Esophagus muscularis mucosa (tissue), 4 donors: ENCODE measurements at regions not wholly inside any gene's neighbourhood (a gene's known extent, or its start where the extent isn't known, plus 50 kb on each side); places are given as distances from the start of the nearest gene placed in this dataset.

Experiments used
- DNase-seq: peaks from one replicate; pipeline ENCODE4 v3.0.0-alpha.2; 2017; ENCODE audit errors: extremely low spot score
- H3K27ac ChIP-seq, 4 donors: fragments of 200-600 bp; sonication (generic); replicated peaks in 1 of 4; 1 replicate in 3 of 4; 2 replicates in 1 of 4; pipeline ENCODE4 v1.5.1; 2016 to 2019; ENCODE audit warnings: mild to moderate bottlenecking in 1 of 4
- H3K27me3 ChIP-seq, 4 donors: fragments of 200-600 bp; sonication (generic); one replicate each; pipeline versions ENCODE4 v1.5.1 to v1.6.0; 2016 to 2019
- H3K36me3 ChIP-seq, 4 donors: fragments of 200-600 bp; sonication (generic); one replicate each; pipeline ENCODE4 v1.5.1; 2016 to 2019
- H3K4me1 ChIP-seq, 4 donors: fragments of 200-600 bp; sonication (generic); one replicate each; pipeline ENCODE4 v1.5.1; 2016 to 2019
- H3K4me3 ChIP-seq, 4 donors: fragments of 200-600 bp; sonication (generic); 1 replicate in 2 of 4; 2 replicates in 2 of 4; pipeline ENCODE4 v1.5.1; 2016 to 2019; ENCODE audit warnings: mild to moderate bottlenecking in 4 of 4, moderate library complexity in 1 of 4
- H3K9me3 ChIP-seq, 4 donors: fragments of 200-600 bp; sonication (generic); 1 replicate in 3 of 4; 2 replicates in 1 of 4; pipeline ENCODE4 v1.5.1; 2016 to 2019
- EP300 ChIP-seq: sonication (generic); formaldehyde crosslinking; IDR thresholded peaks from one replicate; pipeline ENCODE4 v1.6.1; 2017; ENCODE audit warnings: antibody characterized with exemption
- POLR2A ChIP-seq: fragments of 450-650 bp; IDR thresholded peaks from one replicate; pipeline ENCODE4 v1.6.1; 2017; ENCODE audit warnings: antibody characterized with exemption, moderate library complexity, mild to moderate bottlenecking, low read depth
- POLR2AphosphoS5 ChIP-seq, 2 donors: sonication (generic); formaldehyde crosslinking; IDR thresholded peaks; one replicate each; pipeline ENCODE4 v1.6.1; 2017; ENCODE audit warnings: antibody characterized with exemption in 2 of 2
- whole genome bisulfite sequencing: methylation state at CpG from one replicate; pipeline ENCODE4 v1.1.5; 2018; 5-methylcytosine and 5-hydroxymethylcytosine counted together
- intact Hi-C: fragments of 100-400 bp; cut with DNase I; formaldehyde crosslinking; loops from one replicate; pipeline ENCODE4 v1.15.1; 2023
- TF ChIP-seq, protein P1 (sequence below), 3 experiments: fragments of 200-600 bp in 2 of 3; fragments of 450-650 bp in 1 of 3; sonication (generic) in 2 of 3; IDR thresholded peaks; one replicate each; pipeline ENCODE4 v1.5.1; 2017 to 2019; ENCODE audit warnings: antibody characterized with exemption in 3 of 3, mild to moderate bottlenecking in 2 of 3, moderate library complexity in 1 of 3

DNA sequence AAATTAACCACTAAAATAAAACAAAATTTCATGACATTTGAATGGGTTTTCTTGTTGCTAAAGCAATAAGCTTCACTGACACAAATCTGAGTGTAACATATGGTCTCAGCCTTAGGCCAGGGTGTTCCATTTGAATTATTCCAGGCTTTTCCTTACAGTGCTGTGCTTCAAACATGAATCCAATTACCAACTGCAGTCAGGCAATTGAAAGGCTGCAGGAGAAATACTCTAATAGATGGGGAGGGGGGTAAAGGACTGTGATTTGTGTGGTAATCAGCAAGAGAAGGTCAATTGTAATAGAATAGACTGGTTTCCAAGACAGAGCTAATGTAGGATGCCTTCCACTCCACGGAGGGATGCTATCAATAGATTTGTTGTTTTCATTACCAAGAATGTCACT, 466.7 kb downstream of the C3orf38 start:
- DNase-seq: no peak
- Histone ChIP-seq H3K27ac (no peak overlapping the region), H3K4me1 (no peaks in the 10 kb centered on the region), H3K9me3 (no peaks in the 10 kb centered on the region), H3K4me3 (no peak overlapping the region), H3K27me3 (no peaks in the 10 kb centered on the region), H3K36me3 (no peaks in the 10 kb centered on the region)
- intact Hi-C loops: no loop called here
- WGBS: 28% methylated on average over 1 of the region's 1 CpG
- TF ChIP-seq POLR2A (no peak), EP300 (no peak)
- TF ChIP-seq, protein P1, sequence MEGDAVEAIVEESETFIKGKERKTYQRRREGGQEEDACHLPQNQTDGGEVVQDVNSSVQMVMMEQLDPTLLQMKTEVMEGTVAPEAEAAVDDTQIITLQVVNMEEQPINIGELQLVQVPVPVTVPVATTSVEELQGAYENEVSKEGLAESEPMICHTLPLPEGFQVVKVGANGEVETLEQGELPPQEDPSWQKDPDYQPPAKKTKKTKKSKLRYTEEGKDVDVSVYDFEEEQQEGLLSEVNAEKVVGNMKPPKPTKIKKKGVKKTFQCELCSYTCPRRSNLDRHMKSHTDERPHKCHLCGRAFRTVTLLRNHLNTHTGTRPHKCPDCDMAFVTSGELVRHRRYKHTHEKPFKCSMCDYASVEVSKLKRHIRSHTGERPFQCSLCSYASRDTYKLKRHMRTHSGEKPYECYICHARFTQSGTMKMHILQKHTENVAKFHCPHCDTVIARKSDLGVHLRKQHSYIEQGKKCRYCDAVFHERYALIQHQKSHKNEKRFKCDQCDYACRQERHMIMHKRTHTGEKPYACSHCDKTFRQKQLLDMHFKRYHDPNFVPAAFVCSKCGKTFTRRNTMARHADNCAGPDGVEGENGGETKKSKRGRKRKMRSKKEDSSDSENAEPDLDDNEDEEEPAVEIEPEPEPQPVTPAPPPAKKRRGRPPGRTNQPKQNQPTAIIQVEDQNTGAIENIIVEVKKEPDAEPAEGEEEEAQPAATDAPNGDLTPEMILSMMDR (IDR thresholded peaks at IDR 0.05): no peak

- Histone ChIP-seq H3K9me3 (no peaks in the 10 kb centered on the region), H3K4me3 (no peak overlapping the region), H3K27me3 (no peaks in the 10 kb centered on the region), H3K36me3 (no peaks in the 10 kb centered on the region), H3K4me1 (no peaks in the 10 kb centered on the region), H3K27ac (no peak overlapping the region)
- intact Hi-C loops: no loop called here
- 92% methylated on average over 1 of the region's 1 CpG for WGBS
- DNase-seq: no peak
- TF ChIP-seq, protein P1 (IDR thresholded peaks at IDR 0.05): no peak
- TF ChIP-seq POLR2AphosphoS5 (IDR thresholded peaks at IDR 0.05): no peak
- TF ChIP-seq POLR2A: no peak
- TF ChIP-seq EP300: no peak
These were observed 467.5 kb downstream of the C3orf38 start for GRCh38 chr3:88617283-88617682.

GRCh38 chr3:88618021-88618645, 468.4 kb downstream of the C3orf38 start:
- no peaks in the 10 kb centered on the region for H3K27me3 ChIP-seq
- TF ChIP-seq EP300: no peak
- no peak for TF ChIP-seq POLR2A
- TF ChIP-seq POLR2AphosphoS5 (IDR thresholded peaks at IDR 0.05): no peak
- 73% methylated on average over 7 of the region's 7 CpGs for WGBS
- H3K4me3 ChIP-seq: no peak overlapping the region
- intact Hi-C loops: no loop called here
- no peak overlapping the region for H3K27ac ChIP-seq
- H3K4me1 ChIP-seq: no peaks in the 10 kb centered on the region
- DNase-seq: no peak
- H3K9me3 ChIP-seq: no peaks in the 10 kb centered on the region
- H3K36me3 ChIP-seq: no peaks in the 10 kb centered on the region

GRCh38 chr3:88621586-88621985, 471.8 kb downstream of the C3orf38 start:
- WGBS: 58% methylated on average over 2 of the region's 2 CpGs
- no peak for DNase-seq
- H3K27ac ChIP-seq: no peak overlapping the region

DNA sequence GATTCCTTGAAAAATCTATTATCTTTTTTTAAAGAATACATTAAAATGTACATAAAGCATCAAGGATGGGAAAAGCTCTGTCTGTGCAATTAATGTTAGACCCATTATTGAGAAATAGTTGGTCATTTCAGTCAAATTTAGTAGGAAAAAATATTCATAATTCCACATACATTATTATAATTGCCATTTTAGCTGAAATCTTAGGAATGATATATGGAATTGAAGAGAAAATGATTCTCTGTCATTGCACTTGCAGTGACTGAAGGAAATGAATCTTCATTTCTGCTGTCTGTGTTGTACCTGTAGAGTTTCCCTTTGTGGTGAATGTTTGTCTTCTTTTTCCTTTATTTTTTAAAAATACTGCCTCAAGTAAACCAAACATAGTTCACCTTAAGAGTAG, 473.9 kb downstream of the C3orf38 start:
- H3K27me3 ChIP-seq: no peaks in the 10 kb centered on the region
- no peak overlapping the region for H3K27ac ChIP-seq
- DNase-seq: no peak
- no peaks in the 10 kb centered on the region for H3K36me3 ChIP-seq
- H3K4me3 ChIP-seq: no peak overlapping the region
- no peaks in the 10 kb centered on the region for H3K4me1 ChIP-seq
- no peaks in the 10 kb centered on the region for H3K9me3 ChIP-seq
- TF ChIP-seq POLR2A (no peak), EP300 (no peak), POLR2AphosphoS5 (IDR thresholded peaks at IDR 0.05) (no peak)
- TF ChIP-seq, protein P1 (IDR thresholded peaks at IDR 0.05): no peak
- intact Hi-C loops: no loop called here

More at GRCh38 chr3:88621586-88621985, 471.8 kb downstream of the C3orf38 start:
- Histone ChIP-seq H3K36me3 (no peaks in the 10 kb centered on the region), H3K4me1 (no peaks in the 10 kb centered on the region), H3K9me3 (no peaks in the 10 kb centered on the region), H3K27me3 (no peaks in the 10 kb centered on the region), H3K4me3 (no peak overlapping the region)
- TF ChIP-seq POLR2A: no peak
- no peak for TF ChIP-seq POLR2AphosphoS5 (IDR thresholded peaks at IDR 0.05)
- TF ChIP-seq EP300: no peak
- TF ChIP-seq, protein P1 (IDR thresholded peaks at IDR 0.05): no peak
- intact Hi-C loops: no loop called here
